HEK293 (cell line): ENCODE measurements at regions not wholly inside any gene's neighbourhood (a gene's known extent, or its start where the extent isn't known, plus 50 kb on each side); places are given as distances from the start of the nearest gene placed in this dataset.

Source experiments
- REST ChIP-seq: fragments of 450-650 bp; formaldehyde crosslinking; IDR thresholded peaks from 2 replicates; pipeline ENCODE4 v1.5.1; 2016; ENCODE audit warnings: missing biosample characterization, missing genetic modification characterization
- ZNF133 ChIP-seq: fragments of 450-650 bp; formaldehyde crosslinking; IDR thresholded peaks from 2 replicates; pipeline ENCODE4 v1.5.1; 2016; ENCODE audit warnings: missing biosample characterization, missing genetic modification characterization
- TF ChIP-seq, protein P1 (sequence below): fragments of 450-650 bp; formaldehyde crosslinking; IDR thresholded peaks from 2 replicates; pipeline ENCODE4 v1.5.1; 2016; ENCODE audit warnings: missing biosample characterization, missing genetic modification characterization

- TF ChIP-seq, protein P1, sequence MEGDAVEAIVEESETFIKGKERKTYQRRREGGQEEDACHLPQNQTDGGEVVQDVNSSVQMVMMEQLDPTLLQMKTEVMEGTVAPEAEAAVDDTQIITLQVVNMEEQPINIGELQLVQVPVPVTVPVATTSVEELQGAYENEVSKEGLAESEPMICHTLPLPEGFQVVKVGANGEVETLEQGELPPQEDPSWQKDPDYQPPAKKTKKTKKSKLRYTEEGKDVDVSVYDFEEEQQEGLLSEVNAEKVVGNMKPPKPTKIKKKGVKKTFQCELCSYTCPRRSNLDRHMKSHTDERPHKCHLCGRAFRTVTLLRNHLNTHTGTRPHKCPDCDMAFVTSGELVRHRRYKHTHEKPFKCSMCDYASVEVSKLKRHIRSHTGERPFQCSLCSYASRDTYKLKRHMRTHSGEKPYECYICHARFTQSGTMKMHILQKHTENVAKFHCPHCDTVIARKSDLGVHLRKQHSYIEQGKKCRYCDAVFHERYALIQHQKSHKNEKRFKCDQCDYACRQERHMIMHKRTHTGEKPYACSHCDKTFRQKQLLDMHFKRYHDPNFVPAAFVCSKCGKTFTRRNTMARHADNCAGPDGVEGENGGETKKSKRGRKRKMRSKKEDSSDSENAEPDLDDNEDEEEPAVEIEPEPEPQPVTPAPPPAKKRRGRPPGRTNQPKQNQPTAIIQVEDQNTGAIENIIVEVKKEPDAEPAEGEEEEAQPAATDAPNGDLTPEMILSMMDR (tag by site-specific recombination) = no peak
- TF ChIP-seq ZNF133 (tag by site-specific recombination) = no peak
- TF ChIP-seq REST (tag by site-specific recombination) = no peak
Measured at GRCh38 chr1:72643142-72643541, 360.8 kb upstream of the NEGR1 start.
